ENCODE measurements at regions not wholly inside any gene's neighbourhood (a gene's known extent, or its start where the extent isn't known, plus 50 kb on each side); places are given as distances from the start of the nearest gene placed in this dataset.

GRCh38 chr2:215536510-215536909 lies 100.6 kb upstream of the FN1 start:
- TF ChIP-seq IRF1 (CRISPR knock-in tag; IDR thresholded peaks at IDR 0.05) (no peak), MXD4 (CRISPR knock-in tag; IDR thresholded peaks at IDR 0.05; ENCODE audit: borderline replicate concordance) (no peak)
